ENCODE measurements at regions not wholly inside any gene's neighbourhood (a gene's known extent, or its start where the extent isn't known, plus 50 kb on each side); places are given as distances from the start of the nearest gene placed in this dataset.
"Not testable (repeated sequence)": the region's sequence is repeated elsewhere in the genome, so short reads cannot be mapped to it uniquely, and the experiment has no call there.

DNA sequence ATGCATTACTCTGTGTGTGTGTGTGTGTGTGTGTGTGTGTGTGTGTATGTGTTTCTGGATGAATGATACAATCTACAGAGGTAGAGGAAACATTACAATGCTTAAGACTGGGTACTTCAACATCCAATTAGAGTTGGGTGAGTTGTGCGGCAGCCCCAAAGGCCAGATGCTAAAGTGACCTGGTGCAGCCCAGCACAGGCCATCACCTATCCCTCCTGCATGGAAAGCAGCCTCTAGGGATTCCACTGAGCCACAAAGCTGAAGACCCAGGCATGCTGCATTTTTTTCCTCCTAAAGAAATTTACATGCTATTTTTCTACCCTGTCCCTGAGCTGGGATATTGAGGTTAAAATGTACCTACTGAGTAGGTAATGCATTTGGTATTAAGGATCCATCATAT is 79.1 kb upstream of the ETAA1 start:
- no peak for DNase-seq

GRCh38 chr2:67318563-67318962 is 78.6 kb upstream of the ETAA1 start:
- no peak for DNase-seq

DNA sequence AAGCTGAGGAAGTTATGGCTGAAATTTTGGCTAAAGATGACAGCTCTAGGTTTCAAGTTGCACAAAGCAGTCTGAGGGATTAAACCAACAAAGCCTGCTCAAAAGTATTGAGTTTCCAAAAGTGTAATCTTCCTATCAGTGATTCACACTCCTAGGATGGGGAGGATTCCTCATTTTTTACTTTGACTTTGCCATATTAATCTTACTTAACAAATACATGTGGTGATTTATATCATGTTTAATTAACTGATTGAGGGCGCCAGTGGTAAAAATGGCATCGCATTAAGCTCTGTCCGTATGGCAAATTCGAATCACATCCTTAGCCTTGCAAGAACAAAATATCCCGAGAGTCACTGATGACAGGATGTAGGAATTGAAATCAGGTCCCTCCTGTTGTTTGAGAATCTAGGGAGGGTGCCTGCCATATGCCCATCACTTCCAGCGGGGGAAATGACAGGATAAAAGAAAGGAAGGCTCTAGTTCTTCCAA is 78.1 kb upstream of the ETAA1 start:
- no peak for DNase-seq

GRCh38 chr2:67320861-67321587 is 76.1 kb upstream of the ETAA1 start:
- DNase-seq = no peak

DNA sequence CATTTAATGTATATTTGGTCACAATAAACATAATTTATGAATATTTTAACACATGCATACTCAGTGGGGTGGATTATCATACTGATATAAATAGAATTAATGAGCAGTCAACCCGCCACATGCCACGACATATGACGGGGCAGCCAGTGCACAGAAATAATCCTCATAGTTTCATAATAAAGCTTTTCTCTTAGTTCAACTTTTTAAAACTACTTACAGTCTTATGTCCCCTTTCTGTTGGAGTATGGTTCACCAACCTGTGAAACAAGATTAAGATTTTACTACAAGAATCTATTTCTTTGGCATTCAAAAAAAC is 75.6 kb upstream of the ETAA1 start:
- DNase-seq = no peak

GRCh38 chr2:67322353-67323001 is 74.7 kb upstream of the ETAA1 start:
- DNase-seq = no peak

DNA sequence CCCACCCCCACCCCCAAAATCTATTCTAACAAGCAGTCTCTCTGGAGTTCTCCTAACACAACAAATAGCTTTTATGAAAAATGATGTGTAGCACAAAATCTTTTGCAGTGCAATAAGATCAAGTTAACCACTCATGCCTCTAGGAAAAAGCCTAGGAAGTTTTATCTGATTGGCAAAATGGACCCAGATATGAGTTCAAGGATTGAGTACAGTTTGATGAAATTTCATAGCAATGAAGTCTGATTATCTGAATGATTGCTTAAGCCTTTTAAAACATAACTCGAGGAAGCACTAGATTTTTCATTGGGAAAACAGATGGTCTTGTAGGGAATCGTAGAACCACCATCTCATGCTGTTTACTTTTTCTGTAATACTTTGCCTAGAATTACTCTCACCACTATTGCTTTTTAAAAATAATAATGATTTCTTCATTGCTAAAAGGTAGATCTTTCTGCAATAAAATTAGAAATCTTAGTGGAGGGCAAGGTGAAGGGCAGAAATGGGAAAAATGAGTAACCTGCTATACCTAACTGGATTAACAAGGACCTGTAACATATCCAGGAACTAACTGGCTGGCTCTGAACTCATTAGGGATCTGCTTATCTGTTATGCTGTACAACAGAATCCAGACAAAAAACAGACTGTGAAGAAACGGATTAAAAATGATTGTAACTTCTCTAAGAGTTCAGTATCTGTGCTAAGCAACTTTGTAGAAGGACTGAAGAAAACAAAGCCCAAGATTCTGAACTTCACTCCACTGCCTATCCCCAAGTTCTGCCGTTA is 73.7 kb upstream of the ETAA1 start:
- DNase-seq = no peak

GRCh38 chr2:67329513-67329912 is 67.6 kb upstream of the ETAA1 start:
- DNase-seq = no peak

DNA sequence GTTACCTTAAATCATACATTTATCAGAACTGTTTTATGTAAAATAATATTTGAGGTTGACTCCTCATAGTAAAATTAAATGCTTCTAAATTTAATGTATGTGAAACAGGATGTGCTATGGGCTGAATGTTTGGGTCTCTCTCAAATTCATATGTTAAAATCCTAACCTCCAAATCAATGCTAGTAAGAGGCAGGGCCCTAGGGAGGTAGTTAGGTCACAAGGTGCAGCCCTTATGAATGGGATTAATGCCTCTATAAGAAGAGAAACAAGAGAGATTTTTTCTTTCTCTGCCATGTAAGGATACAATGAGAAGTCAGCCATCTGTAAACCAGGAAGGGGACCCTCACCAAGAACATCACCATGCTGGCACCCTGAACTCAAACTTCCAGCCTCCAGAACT is 67.2 kb upstream of the ETAA1 start:
- no peak for DNase-seq

GRCh38 chr2:67331419-67332086 is 65.6 kb upstream of the ETAA1 start:
- not testable (repeated sequence) for DNase-seq

DNA sequence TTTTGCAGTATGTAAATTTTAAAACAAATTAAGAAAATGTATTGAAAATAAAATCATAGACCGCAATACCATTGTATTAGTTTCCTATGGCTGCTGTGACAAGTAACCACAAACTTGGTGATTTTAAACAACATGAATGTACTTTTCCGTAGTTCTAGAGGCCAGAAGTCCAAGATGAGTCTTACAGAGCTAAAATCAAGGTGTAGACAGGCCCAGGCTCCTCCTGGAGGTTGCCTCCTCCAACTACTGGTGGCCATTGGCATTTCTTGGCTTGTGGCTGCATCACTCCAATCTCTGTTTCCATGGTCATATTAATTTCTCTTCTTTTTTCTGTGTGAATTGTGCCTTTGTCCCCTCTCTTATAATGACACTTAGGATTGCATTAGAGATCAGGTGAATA is 59.2 kb upstream of the ETAA1 start:
- DNase-seq = no peak

DNA sequence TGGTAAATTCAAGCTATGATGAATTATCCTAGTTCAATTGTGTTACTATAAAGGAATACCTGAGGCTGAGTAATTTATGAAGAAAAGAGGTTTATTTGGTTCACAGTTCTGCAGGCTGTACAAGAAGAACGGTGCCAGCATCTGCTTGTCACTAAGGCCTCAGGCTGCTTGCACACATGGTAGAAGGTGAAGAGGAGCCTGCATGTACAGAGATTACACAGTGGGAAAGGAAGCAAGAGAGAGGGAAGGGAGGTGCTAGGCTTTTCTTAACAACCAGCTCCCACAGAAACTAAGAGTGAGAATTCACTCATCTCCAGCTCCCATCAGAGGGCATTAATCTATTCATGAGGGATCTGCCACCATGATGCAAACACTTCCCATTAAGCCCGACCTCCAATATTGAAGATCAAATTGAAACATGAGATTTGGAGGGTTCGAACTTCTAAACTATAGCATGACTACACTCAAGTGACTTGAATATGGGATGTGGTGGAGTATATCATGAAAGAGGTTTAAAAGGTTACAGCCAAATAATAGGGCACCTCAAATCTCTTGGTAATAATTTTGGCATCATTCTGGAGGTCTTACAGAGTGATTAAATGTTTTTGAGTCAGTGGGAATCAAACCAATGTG is 58.4 kb upstream of the ETAA1 start:
- DNase-seq = no peak

DNA sequence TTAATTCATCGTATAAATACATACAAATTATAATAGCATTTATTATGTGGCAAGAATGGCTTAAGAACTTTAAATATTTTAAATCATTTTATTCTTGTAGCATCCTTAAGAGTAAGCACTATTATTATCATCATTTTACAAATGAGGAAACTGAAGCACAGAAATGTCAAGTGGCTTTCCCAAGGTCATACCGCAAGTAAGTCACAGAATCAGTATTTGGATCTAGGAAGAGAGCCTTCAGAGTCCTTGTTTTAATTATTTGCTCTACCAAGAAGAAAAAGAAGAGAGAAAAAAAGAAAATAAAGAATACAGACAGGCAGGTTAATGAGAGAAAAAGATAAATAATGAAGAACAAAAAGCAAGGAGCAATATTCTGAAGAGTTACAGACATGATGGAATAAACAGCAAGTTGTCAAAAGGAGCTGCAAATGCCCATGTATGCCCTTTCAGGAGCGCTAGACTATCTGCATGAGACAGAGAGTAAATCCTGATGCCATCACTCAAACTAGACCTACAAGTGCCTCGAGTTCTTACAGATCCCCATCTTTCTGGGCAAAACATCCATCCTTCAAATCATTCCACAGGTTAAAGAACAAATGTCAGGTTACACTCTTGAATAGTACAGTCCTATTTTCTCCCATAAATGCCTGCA is 57.8 kb upstream of the ETAA1 start:
- DNase-seq = no peak

DNA sequence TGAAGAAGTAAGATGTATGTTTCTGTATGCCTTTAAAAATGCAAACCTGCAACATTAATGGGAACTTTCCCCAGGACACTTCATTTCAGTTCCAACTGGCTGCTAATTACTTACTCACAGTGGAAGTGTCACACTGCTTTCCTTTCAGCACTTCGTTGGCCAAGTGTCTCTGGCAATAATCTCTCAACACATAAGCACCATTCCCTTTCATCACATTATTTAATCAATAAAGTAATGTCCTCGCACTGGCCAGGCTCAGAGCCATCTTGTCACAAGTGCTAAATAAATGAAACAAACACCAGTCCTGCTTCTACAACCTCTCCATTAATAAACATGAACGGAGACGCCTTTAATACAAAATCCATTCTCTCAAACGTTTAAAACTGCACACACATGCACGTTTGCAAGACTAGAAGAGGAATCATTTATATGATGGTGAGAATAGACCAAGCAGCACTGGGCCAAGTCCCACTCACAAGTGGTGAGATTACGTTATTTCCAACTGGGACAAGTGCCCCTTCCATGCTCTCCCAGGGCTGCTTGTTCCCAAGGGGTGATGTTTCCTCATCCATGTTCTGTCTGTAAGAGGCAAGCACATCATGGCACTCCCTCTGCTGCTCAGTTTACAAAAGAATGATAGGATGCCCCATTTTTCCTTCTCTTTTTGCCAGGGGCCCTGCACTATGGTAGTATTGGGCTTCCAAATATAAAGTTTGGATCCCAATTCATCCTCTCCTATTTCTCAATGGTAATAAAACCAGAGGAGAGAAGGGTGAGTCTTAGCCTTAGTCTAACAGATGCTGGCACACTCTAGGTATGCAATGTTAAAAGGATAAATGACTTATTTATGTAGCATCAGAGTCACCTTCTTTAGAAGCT is 56.8 kb upstream of the ETAA1 start:
- DNase-seq = no peak

DNA sequence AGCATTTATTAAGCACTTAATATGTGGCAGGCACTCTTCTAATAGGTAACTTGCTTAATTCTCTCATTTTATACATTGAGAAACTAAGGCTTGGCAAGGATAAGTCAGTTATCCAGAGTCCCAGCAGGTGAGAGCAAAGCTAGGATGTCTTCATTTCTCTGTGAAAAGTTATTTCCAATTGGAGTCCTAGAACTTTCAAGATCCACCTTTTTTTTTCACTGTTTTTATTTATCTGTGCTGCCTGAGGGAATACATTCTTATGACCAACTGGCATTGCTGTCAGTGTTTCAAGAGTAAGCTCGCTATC is 56.2 kb upstream of the ETAA1 start:
- no peak for DNase-seq

- DNase-seq = no peak
Measured at GRCh38 chr2:67341336-67341735, 55.8 kb upstream of the ETAA1 start.

- no peak for DNase-seq
Measured at GRCh38 chr2:67342394-67342793, 54.7 kb upstream of the ETAA1 start.

DNA sequence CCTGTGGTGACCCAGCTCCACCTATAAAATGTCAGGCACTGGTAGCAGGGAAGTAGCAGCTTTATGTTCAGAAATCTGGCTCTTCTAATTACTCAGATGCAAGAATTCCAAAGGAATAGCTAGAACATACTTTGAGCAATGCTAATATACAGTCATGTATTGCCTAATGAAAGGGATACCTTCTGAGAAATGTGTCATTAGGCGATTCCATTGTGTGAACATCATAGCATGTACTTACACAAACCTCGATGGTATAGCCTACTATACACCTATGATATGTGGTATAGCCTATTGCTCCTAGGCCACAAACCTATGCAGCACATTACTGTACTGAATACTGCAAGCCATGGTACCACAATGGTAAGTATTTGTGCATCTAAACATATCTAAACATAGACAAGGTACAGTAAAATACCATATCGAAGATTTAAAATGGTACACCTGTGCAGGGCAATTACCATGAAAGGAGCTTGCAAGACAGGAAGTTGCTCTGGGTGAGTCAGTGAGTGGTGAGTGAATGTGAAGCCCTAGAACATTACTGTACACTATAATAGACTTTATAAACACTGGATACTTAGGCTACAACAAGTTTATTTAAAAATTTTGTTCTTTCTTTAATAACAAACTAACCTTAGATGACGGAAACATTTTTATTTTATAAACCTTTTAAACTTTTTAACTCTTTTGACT is 50.3 kb upstream of the ETAA1 start:
- DNase-seq = no peak

Measured in activated CD4-positive, alpha-beta T cell treated with anti-CD3 and anti-CD28 coated beads, Interleukin-2, amount 50 U/mL, for 16 hours (primary cell).